22Rv1 (cell line): ENCODE measurements at regions not wholly inside any gene's neighbourhood (a gene's known extent, or its start where the extent isn't known, plus 50 kb on each side); places are given as distances from the start of the nearest gene placed in this dataset.

Source experiments
- CTCF ChIP-seq: fragments of 450-650 bp; IDR thresholded peaks from 2 replicates; pipeline ENCODE4 v1.5.1; 2017; ENCODE audit warnings: mild to moderate bottlenecking
- ZFX ChIP-seq: fragments of 450-650 bp; IDR thresholded peaks from 2 replicates; pipeline ENCODE4 v1.6.1; 2017; ENCODE audit warnings: antibody characterized with exemption, borderline replicate concordance

DNA sequence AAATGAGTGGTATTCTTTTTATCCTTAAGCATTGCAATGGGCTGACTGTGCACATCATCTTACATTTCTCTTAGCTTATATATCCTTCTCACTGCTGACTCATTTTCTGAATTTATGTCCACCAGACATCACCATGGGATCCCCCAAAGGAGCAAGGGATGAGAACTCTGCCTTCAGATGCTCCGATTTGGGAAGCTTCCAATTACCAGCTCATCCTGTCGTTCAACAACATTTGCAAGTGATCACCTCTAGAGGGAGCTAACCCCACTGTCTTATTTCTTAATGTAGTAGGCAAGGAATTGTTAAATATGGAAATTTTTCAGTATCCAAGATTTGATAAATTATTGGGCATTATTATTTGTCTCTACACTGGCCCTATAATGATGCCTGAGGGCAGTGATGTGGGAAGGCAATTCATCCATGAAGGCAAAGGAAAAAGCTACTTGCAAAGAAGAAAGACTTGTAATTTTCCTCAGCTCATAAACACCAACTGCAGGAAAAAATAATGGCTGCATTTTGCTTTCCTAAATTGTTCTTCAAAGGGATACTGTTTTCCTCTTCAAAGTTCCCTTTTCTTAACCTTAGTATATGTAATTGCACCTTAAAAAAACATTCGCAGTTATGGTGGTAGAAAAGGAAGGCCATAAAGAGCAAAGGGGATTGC is 102.4 kb upstream of the FSHB start:
- peak; percentile 88 for TF ChIP-seq CTCF
- no peak for TF ChIP-seq ZFX
